ENCODE measurements at regions not wholly inside any gene's neighbourhood (a gene's known extent, or its start where the extent isn't known, plus 50 kb on each side); places are given as distances from the start of the nearest gene placed in this dataset.

DNA sequence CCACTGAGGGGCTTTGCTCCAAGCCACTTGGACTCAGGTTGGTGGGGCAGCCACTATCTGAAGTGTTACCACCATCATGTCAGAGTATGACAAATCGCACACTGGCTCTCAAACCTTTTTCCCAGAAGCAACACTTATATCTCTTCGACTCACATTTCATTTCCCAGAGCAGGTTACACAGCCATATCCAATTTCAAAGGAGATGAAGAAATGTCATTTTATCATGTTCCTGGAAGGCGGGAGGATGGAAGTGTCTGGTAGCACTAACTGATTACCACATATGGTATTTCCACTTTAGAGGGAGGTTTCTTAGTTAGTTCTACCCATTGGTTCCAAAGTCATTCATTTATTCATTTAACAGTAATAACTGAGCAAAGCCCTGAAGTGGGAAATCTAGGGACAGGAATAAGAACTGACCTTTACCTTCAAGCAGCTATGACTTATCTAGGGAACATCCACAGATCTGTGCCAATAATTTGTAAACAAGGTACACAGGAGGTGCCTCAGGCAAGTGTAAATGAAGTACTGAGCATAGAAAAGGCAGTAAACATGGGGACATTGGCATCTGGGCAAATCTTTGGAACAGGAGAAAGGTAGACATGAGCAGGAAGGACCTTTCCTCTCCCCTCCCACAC lies 54.9 kb upstream of the LRRC55 start (continued):
- no peak for TF ChIP-seq CEBPG (CRISPR knock-in tag; IDR thresholded peaks at IDR 0.05)
- TF ChIP-seq CEBPG (tag; conservative IDR thresholded peaks at IDR 0.05 in 1 of 2, IDR thresholded peaks at IDR 0.05 in 1 of 2), result peak in 1 of 2 experiments; percentile 71; a peak in 2 of 4 replicates
- TF ChIP-seq ZNF79 (CRISPR knock-in tag; IDR thresholded peaks at IDR 0.05; ENCODE audit: low read depth), result no peak
- TF ChIP-seq ZNF165 (CRISPR knock-in tag; IDR thresholded peaks at IDR 0.05; ENCODE audit: borderline replicate concordance), result no peak
- 0 out of 2 replicates have a peak, but pooled peaks have one; percentile 33 for TF ChIP-seq TRIM28 (IDR thresholded peaks at IDR 0.05)
- TF ChIP-seq SRF (CRISPR knock-in tag; IDR thresholded peaks at IDR 0.05), result peak in 1 of 2 experiments; percentile 97; a peak in 2 of 4 replicates
- TF ChIP-seq EHMT2 (IDR thresholded peaks at IDR 0.05), result peak; percentile 58; the same call in 1 of the 2 replicates
- no peak for TF ChIP-seq TOE1 (IDR thresholded peaks at IDR 0.05; ENCODE audit: borderline replicate concordance)
- TF ChIP-seq TOE1 (CRISPR knock-in tag; IDR thresholded peaks at IDR 0.05; ENCODE audit: borderline replicate concordance, low read depth), result no peak
- no peak for TF ChIP-seq POLR2A (conservative IDR thresholded peaks at IDR 0.05)
- TF ChIP-seq E2F3 (CRISPR knock-in tag; IDR thresholded peaks at IDR 0.05), result no peak
- peak; percentile 96 for TF ChIP-seq ARID1B (IDR thresholded peaks at IDR 0.05)
- no peak for TF ChIP-seq PHF8 (IDR thresholded peaks at IDR 0.05; ENCODE audit: borderline replicate concordance, low read length)
- TF ChIP-seq MEF2A (IDR thresholded peaks at IDR 0.05; ENCODE audit: control insufficient read depth, low read depth, low read length), result no peak
- 0 out of 2 replicates have a peak, but pooled peaks have one; percentile 35 for TF ChIP-seq ZEB2 (IDR thresholded peaks at IDR 0.05)
- TF ChIP-seq ZKSCAN1 (IDR thresholded peaks at IDR 0.05; ENCODE audit: low read depth, low read length), result no peak
- TF ChIP-seq FOS (IDR thresholded peaks at IDR 0.05; ENCODE audit: extremely low read depth, insufficient read length), result no peak
- TF ChIP-seq TSC22D4 (tag; IDR thresholded peaks at IDR 0.05), result no peak
- no peak for TF ChIP-seq ZNF436 (CRISPR knock-in tag; IDR thresholded peaks at IDR 0.05)
- TF ChIP-seq, protein P1, sequence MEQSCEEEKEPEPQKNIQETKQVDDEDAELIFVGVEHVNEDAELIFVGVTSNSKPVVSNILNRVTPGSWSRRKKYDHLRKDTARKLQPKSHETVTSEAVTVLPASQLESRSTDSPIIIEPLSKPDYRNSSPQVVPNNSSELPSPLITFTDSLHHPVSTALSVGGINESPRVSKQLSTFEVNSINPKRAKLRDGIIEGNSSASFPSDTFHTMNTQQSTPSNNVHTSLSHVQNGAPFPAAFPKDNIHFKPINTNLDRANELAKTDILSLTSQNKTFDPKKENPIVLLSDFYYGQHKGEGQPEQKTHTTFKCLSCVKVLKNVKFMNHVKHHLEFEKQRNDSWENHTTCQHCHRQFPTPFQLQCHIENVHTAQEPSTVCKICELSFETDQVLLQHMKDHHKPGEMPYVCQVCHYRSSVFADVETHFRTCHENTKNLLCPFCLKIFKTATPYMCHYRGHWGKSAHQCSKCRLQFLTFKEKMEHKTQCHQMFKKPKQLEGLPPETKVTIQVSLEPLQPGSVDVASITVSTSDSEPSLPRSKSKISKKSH (CRISPR knock-in tag; IDR thresholded peaks at IDR 0.05), result no peak
- no peak for TF ChIP-seq THRAP3 (IDR thresholded peaks at IDR 0.05; ENCODE audit: borderline replicate concordance)
- no peak for TF ChIP-seq ZNF146 (CRISPR knock-in tag; IDR thresholded peaks at IDR 0.05; ENCODE audit: unreplicated experiment)
- TF ChIP-seq, protein P2, sequence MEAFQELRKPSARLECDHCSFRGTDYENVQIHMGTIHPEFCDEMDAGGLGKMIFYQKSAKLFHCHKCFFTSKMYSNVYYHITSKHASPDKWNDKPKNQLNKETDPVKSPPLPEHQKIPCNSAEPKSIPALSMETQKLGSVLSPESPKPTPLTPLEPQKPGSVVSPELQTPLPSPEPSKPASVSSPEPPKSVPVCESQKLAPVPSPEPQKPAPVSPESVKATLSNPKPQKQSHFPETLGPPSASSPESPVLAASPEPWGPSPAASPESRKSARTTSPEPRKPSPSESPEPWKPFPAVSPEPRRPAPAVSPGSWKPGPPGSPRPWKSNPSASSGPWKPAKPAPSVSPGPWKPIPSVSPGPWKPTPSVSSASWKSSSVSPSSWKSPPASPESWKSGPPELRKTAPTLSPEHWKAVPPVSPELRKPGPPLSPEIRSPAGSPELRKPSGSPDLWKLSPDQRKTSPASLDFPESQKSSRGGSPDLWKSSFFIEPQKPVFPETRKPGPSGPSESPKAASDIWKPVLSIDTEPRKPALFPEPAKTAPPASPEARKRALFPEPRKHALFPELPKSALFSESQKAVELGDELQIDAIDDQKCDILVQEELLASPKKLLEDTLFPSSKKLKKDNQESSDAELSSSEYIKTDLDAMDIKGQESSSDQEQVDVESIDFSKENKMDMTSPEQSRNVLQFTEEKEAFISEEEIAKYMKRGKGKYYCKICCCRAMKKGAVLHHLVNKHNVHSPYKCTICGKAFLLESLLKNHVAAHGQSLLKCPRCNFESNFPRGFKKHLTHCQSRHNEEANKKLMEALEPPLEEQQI (IDR thresholded peaks at IDR 0.05), result 0 out of 2 replicates have a peak, but pooled peaks have one; percentile 18
- no peak for TF ChIP-seq GATAD2B (IDR thresholded peaks at IDR 0.05; ENCODE audit: borderline replicate concordance)
- no peak for TF ChIP-seq NR4A1 (CRISPR knock-in tag; IDR thresholded peaks at IDR 0.05)
- 0 out of 2 replicates have a peak, but pooled peaks have one; percentile 29 for TF ChIP-seq NR4A1 (tag; IDR thresholded peaks at IDR 0.05)
- peak in 1 of 2 experiments; percentile 49; a peak in 1 of 4 replicates for TF ChIP-seq ARNT (IDR thresholded peaks at IDR 0.05)
- TF ChIP-seq, protein P3, sequence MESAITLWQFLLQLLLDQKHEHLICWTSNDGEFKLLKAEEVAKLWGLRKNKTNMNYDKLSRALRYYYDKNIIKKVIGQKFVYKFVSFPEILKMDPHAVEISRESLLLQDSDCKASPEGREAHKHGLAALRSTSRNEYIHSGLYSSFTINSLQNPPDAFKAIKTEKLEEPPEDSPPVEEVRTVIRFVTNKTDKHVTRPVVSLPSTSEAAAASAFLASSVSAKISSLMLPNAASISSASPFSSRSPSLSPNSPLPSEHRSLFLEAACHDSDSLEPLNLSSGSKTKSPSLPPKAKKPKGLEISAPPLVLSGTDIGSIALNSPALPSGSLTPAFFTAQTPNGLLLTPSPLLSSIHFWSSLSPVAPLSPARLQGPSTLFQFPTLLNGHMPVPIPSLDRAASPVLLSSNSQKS (CRISPR knock-in tag; IDR thresholded peaks at IDR 0.05), result no peak
